ENCODE measurements at regions not wholly inside any gene's neighbourhood (a gene's known extent, or its start where the extent isn't known, plus 50 kb on each side); places are given as distances from the start of the nearest gene placed in this dataset.

DNA sequence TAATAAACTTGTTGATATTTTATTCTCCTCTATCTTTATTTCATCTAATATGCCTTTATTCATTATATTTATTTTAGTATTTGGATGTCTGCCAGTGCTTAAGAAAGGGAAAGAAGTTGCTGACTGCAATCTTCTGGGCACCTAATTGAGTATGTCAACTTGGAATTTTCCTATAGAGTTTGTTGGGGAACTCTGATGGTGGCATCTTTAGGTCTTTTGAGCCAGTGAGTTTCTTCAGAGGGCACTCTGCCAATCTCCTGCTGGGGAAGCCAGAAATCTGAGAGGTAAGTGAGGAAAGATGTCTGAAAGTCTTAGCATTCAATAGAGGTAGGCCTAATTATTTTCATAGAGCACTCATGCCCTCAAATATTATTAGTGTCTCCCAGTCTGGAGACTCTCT, 475.0 kb downstream of the GABRG1 start:
- TF ChIP-seq, protein P1, sequence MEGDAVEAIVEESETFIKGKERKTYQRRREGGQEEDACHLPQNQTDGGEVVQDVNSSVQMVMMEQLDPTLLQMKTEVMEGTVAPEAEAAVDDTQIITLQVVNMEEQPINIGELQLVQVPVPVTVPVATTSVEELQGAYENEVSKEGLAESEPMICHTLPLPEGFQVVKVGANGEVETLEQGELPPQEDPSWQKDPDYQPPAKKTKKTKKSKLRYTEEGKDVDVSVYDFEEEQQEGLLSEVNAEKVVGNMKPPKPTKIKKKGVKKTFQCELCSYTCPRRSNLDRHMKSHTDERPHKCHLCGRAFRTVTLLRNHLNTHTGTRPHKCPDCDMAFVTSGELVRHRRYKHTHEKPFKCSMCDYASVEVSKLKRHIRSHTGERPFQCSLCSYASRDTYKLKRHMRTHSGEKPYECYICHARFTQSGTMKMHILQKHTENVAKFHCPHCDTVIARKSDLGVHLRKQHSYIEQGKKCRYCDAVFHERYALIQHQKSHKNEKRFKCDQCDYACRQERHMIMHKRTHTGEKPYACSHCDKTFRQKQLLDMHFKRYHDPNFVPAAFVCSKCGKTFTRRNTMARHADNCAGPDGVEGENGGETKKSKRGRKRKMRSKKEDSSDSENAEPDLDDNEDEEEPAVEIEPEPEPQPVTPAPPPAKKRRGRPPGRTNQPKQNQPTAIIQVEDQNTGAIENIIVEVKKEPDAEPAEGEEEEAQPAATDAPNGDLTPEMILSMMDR (IDR thresholded peaks at IDR 0.05; ENCODE audit: extremely low read depth in 1 of 2, insufficient read depth in 1 of 2, low read depth in 1 of 2, low read length in 2 of 2) = no peak
- no peak for TF ChIP-seq POLR2A (IDR thresholded peaks at IDR 0.05; ENCODE audit: low read depth, low read length)
- TF ChIP-seq, protein P2, sequence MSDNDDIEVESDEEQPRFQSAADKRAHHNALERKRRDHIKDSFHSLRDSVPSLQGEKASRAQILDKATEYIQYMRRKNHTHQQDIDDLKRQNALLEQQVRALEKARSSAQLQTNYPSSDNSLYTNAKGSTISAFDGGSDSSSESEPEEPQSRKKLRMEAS (IDR thresholded peaks at IDR 0.05; ENCODE audit: insufficient read depth, insufficient read length) = no peak
- TF ChIP-seq EZH2 (IDR thresholded peaks at IDR 0.05; ENCODE audit: borderline replicate concordance, low read depth, low read length, severe bottlenecking) = no peak
- no peak for TF ChIP-seq POLR2AphosphoS5 (IDR thresholded peaks at IDR 0.05; ENCODE audit: insufficient read depth, low read depth, low read length)
- TF ChIP-seq MYC (IDR thresholded peaks at IDR 0.05; ENCODE audit: low read depth, low read length) = no peak
- TF ChIP-seq JUN (IDR thresholded peaks at IDR 0.05; ENCODE audit: borderline replicate concordance, insufficient read depth, insufficient read length, low read depth) = no peak

Data from endothelial cell of umbilical vein (primary cell).